ENCODE measurements at regions not wholly inside any gene's neighbourhood (a gene's known extent, or its start where the extent isn't known, plus 50 kb on each side); places are given as distances from the start of the nearest gene placed in this dataset.

DNA sequence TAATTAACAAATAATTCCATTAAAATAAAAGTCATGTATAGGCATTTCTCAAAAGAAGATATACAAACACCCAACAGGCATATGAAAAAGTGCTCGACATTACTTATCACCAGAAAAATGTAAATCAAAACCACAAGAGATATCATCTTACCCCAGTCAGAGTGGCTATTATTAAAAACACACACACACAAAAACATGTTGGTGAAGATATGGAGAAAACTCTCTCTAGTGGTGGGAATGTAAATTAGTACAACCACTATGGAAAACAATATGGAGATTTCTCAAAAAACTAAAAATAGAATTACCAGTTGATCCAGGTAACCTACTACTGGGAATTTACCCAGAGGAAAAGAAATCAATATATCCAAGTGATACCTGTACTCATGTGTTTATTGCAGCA lies 966.3 kb upstream of the POU3F3 start:
- peaks cover 4% of the 10 kb centered on the region for H3K4me1 ChIP-seq (ENCODE audit: low read depth, poor library complexity, severe bottlenecking)
- H2AFZ ChIP-seq (ENCODE audit: low read depth), result no peak overlapping the region
- no peaks in the 10 kb centered on the region for H4K20me1 ChIP-seq (ENCODE audit: insufficient read depth)
- H3K27ac ChIP-seq, result no peak overlapping the region
- H3K27me3 ChIP-seq (ENCODE audit: insufficient read depth, low read depth), result no peaks in the 10 kb centered on the region
- H3K36me3 ChIP-seq (ENCODE audit: insufficient read depth), result no peaks in the 10 kb centered on the region; the same call in 1 of the 2 replicates
- H3K4me3 ChIP-seq (IDR thresholded peaks at IDR 0.05; ENCODE audit: insufficient read depth, low read depth, low read length), result no peak overlapping the region
- no peaks in the 10 kb centered on the region for H3K79me2 ChIP-seq (ENCODE audit: insufficient read depth, low read depth)
- TF ChIP-seq, protein P1, sequence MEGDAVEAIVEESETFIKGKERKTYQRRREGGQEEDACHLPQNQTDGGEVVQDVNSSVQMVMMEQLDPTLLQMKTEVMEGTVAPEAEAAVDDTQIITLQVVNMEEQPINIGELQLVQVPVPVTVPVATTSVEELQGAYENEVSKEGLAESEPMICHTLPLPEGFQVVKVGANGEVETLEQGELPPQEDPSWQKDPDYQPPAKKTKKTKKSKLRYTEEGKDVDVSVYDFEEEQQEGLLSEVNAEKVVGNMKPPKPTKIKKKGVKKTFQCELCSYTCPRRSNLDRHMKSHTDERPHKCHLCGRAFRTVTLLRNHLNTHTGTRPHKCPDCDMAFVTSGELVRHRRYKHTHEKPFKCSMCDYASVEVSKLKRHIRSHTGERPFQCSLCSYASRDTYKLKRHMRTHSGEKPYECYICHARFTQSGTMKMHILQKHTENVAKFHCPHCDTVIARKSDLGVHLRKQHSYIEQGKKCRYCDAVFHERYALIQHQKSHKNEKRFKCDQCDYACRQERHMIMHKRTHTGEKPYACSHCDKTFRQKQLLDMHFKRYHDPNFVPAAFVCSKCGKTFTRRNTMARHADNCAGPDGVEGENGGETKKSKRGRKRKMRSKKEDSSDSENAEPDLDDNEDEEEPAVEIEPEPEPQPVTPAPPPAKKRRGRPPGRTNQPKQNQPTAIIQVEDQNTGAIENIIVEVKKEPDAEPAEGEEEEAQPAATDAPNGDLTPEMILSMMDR (conservative IDR thresholded peaks at IDR 0.05; ENCODE audit: low read depth, low read length), result no peak
- H3K4me2 ChIP-seq, result no peak overlapping the region
- H3K9ac ChIP-seq, result no peak overlapping the region

DNA sequence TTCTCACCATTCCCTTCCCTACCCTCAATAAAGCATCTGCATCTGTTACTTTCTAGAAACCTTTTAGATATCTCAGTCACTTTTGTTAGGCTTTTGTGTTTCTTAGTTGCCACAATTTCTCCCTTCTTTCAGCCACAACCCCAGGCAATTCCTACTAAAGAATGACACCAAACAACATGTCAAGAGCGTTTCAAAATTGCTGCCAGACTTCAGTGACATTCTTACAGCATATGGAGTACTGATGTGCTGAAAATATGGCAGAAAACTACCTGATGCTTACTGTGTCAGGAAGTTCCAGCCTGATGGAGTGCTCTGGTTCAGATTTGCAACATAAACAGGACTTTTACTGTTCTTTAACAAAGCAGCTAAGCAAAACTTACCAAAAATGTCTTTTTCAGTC lies 957.7 kb upstream of the POU3F3 start:
- Histone ChIP-seq H3K79me2 (ENCODE audit: insufficient read depth, low read depth) (no peaks in the 10 kb centered on the region), H3K27ac (no peak overlapping the region), H2AFZ (ENCODE audit: low read depth) (no peak overlapping the region), H3K4me3 (IDR thresholded peaks at IDR 0.05; ENCODE audit: insufficient read depth, low read depth, low read length) (no peak overlapping the region), H3K27me3 (ENCODE audit: insufficient read depth, low read depth) (no peaks in the 10 kb centered on the region), H3K36me3 (ENCODE audit: insufficient read depth) (no peaks in the 10 kb centered on the region), H4K20me1 (ENCODE audit: insufficient read depth) (no peaks in the 10 kb centered on the region), H3K4me1 (ENCODE audit: low read depth, poor library complexity, severe bottlenecking) (no peaks in the 10 kb centered on the region), H3K4me2 (no peak overlapping the region), H3K9ac (no peak overlapping the region)
- TF ChIP-seq, protein P1 (conservative IDR thresholded peaks at IDR 0.05; ENCODE audit: low read depth, low read length), result no peak

DNA sequence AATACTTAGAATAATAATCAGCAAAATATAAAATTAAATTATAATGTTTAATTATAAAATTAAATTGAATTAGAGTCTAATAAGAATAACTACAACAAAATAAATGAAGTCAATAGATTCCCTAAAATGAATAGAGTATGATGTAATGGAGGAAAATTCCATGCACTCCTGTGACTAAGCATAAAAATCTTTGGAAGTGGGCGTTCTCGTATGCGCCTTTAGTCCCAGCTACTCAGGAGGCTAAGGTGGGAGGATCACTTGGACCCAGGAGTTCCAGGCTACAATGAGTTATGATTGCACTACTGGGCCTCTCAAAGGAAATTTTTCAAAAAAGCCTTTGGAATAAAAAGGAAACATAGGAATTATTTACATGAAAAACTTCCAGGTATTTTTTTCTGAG lies 955.4 kb upstream of the POU3F3 start:
- no peak overlapping the region for H2AFZ ChIP-seq (ENCODE audit: low read depth)
- no peaks in the 10 kb centered on the region for H4K20me1 ChIP-seq (ENCODE audit: insufficient read depth)
- H3K4me2 ChIP-seq, result no peak overlapping the region
- H3K9ac ChIP-seq, result no peak overlapping the region
- no peaks in the 10 kb centered on the region for H3K36me3 ChIP-seq (ENCODE audit: insufficient read depth)
- no peak overlapping the region for H3K27ac ChIP-seq
- TF ChIP-seq, protein P1 (conservative IDR thresholded peaks at IDR 0.05; ENCODE audit: low read depth, low read length), result no peak
- H3K4me1 ChIP-seq (ENCODE audit: low read depth, poor library complexity, severe bottlenecking), result no peaks in the 10 kb centered on the region
- no peak overlapping the region for H3K4me3 ChIP-seq (IDR thresholded peaks at IDR 0.05; ENCODE audit: insufficient read depth, low read depth, low read length)
- no peaks in the 10 kb centered on the region for H3K79me2 ChIP-seq (ENCODE audit: insufficient read depth, low read depth)
- no peaks in the 10 kb centered on the region for H3K27me3 ChIP-seq (ENCODE audit: insufficient read depth, low read depth)

DNA sequence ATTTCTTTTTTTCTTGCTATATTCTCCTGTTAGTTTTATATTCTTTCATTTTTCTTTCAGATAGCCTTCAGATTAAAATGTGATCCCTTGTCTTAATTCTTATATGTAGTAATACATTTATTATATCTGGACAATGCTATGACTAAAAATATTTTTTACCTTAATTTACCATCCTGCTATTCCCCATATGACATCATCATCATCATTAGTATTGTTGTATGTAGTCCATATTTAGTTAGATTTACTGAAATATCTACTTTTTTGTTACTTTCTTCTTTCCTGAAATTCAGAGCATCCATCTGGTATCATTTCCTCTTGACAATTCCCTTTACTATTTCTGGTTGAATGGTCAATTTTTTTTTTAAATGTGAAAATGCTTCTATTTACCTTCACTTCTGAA lies 951.6 kb upstream of the POU3F3 start:
- Histone ChIP-seq H3K4me3 (IDR thresholded peaks at IDR 0.05; ENCODE audit: insufficient read depth, low read depth, low read length) (no peak overlapping the region), H3K4me1 (ENCODE audit: low read depth, poor library complexity, severe bottlenecking) (no peaks in the 10 kb centered on the region), H3K9ac (no peak overlapping the region), H3K27ac (no peak overlapping the region), H3K4me2 (no peak overlapping the region), H2AFZ (ENCODE audit: low read depth) (no peak overlapping the region), H3K27me3 (ENCODE audit: insufficient read depth, low read depth) (no peaks in the 10 kb centered on the region), H3K36me3 (ENCODE audit: insufficient read depth) (no peaks in the 10 kb centered on the region), H4K20me1 (ENCODE audit: insufficient read depth) (no peaks in the 10 kb centered on the region), H3K79me2 (ENCODE audit: insufficient read depth, low read depth) (no peaks in the 10 kb centered on the region)
- TF ChIP-seq, protein P1 (conservative IDR thresholded peaks at IDR 0.05; ENCODE audit: low read depth, low read length), result no peak
